Activated CD4-positive, alpha-beta T cell treated with anti-CD3 and anti-CD28 coated beads for 4 hours (primary cell): ENCODE measurements at regions not wholly inside any gene's neighbourhood (a gene's known extent, or its start where the extent isn't known, plus 50 kb on each side); places are given as distances from the start of the nearest gene placed in this dataset.

Experiments
- DNase-seq, 2 donors: peaks; one replicate each; pipeline ENCODE4 v3.0.0-alpha.2; 2020

GRCh38 chrX:97787311-97787710 lies 903.6 kb downstream of the RPA4 start:
- DNase-seq = no peak

GRCh38 chrX:97787849-97788248 lies 904.1 kb downstream of the RPA4 start:
- DNase-seq = no peak

GRCh38 chrX:97790850-97791249 lies 907.1 kb downstream of the RPA4 start:
- DNase-seq = no peak

GRCh38 chrX:97797076-97797475 lies 913.4 kb downstream of the RPA4 start:
- no peak for DNase-seq

DNA sequence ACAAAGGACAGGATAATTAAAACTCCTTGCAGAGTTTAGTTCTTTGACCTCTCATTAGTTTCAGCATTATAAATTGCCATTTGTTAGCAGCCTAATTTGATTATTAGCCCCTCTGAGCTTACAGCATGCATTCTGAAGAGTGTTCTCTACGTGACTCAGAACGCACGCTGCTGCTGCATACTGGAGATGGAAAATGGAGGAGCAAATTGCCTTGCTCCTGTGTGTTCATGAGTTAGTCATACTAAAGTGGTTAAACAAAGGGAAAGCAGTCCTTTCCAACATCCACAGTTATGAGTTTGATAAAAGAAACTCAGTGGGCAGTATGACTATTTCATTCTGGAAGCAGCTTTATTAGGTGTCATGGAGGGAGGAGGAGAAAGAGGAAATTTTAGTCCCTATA lies 922.5 kb downstream of the RPA4 start:
- no peak for DNase-seq

DNA sequence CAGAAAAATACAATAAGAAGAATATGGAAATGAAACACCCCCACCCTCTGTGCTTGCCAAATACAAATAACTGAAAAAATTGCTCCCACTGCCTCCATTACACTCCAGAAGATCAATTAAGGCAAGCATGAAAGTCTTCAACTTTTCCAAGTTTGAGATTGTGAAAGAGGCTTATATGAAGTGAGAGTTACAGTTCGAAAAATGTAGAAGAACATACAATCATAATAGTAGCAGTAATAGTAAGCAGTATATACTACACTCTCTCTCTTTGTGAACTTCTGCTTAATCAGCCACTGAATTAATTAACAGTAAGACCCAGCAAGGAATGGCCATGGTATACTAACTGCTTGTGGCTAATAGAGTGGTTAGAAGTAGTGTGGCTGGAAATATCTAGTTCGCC lies 923.2 kb downstream of the RPA4 start:
- no peak for DNase-seq

GRCh38 chrX:97820170-97820569 lies 936.5 kb downstream of the RPA4 start:
- DNase-seq = no peak

- no peak for DNase-seq
These were observed 944.8 kb downstream of the RPA4 start for GRCh38 chrX:97828471-97828870.

DNA sequence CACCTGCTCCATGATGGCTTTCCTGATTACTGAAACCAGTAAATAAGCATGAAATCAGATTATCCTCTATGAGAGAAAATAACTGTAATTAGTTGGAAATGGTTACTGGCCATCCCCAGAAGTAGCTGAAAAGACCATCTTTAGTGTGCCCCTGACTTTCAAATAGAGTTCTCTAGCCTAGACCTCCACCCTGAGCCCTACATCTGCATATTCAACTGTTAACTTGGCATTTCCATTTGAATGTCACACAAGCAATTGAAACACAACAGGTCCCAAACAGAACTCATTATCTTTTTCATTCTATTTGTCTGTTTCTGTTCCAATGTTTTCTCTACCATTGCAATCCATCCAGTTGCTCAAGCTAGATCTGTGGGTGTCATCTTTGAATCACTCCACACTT lies 952.3 kb downstream of the RPA4 start:
- DNase-seq = no peak

DNA sequence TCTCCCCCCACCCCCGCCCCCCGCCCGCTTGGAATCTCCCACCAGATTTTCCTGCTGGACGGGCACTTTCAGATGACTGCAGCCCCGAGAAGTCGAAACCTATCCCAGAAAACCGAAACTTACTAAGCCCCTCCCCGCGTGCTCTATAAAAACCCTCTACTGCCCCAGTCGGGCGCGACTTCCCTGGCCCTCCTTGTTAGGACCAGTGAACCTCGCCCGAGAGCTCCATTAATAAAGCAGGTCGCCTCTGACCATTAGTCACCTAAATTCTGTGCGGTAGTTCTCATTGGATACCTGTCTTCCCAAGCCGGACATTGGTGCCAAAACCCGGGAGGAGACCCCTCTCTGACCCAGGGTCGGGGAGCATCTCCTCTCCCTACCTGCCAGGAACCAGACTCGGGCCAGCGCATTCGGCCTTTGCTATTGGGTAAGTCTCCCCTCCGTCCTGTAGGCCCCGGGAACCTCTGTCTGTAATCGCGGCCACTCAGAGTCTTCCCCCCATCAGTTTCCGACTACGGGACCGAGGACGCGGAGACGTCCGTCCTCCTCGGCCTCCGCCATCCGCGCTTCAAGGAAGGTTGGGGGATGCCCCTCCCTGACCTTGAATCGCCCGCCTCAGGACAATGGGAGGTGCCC lies 958.0 kb downstream of the RPA4 start:
- no peak for DNase-seq

DNA sequence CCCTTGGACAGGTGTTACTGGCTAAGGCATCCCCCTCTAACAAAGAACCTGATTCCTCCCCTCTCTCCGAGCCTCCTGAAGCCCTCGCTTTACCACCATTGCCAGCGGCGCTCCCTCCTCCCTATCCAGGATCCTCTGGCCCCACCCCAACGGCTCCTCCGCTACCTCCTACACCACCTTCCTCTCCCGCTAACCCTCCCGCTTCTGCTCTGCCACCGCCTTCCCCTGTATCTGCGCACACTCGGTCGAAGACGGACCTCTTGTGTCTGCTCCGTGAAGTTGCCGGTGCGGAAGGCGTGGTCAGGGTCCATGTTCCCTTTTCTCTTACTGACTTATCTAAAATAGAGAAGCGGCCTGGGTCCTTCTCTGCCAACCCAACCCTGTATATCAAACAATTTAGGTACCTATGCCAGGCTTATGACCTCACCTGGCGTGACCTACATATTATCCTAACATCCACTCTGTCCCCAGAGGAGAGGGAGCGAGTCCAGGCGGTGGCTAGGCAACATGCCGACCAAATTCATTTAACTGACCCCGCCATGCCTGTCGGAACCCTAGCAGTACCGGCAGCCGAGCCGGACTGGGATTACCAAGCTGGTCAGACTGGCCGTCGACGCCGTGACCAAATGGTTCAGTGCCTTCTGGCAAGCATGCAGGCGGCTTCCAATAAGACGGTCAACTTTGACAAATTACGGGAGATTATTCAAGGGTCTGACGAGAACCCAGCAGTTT lies 958.9 kb downstream of the RPA4 start:
- no peak for DNase-seq

DNA sequence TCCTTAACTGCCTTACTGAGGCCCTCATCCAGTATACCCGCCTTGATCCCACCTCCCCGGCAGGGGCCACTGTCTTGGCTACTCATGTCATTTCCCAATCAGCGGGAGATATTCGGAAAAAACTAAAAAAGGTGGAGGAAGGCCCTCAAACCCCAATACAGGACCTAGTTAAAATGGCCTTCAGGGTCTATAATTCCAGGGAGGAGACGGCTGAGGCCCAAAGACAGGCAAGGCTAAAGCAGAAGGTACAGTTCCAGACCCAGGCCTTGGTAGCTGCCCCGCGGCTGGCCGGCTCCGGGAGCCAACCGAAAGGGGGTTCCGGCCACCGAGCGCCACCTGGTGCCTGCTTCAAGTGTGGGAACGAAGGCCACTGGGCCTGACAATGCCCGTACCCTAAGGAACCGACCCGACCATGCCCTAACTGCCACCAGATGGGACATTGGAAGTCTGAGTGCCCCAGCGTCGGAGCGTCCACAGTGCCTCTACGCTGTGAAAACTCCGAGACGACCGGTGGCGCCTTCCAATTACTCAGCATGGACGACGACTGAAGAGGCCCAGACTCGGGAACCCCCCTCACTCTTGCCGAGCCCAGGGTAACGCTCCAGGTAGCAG lies 959.6 kb downstream of the RPA4 start:
- no peak for DNase-seq

DNA sequence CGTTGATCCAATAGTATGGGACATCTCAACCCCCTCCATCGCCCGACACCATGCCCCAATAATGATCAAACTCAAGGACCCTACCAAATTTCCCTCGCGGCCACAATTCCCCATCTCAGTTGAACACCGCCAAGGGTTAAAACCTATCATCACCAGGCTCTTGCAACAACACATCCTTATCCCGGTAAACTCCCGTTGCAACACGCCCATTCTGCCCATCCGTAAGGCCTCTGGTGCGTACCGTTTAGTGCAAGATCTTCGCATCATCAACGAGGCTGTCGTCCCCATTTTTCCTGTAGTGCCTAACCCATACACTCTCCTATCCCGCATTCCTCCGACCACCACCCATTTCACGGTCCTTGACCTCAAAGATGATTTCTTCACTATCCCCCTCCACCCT lies 960.5 kb downstream of the RPA4 start:
- DNase-seq = no peak

- DNase-seq = no peak
These were observed 961.2 kb downstream of the RPA4 start for GRCh38 chrX:97844943-97845342.

GRCh38 chrX:97845451-97845850 lies 961.7 kb downstream of the RPA4 start:
- DNase-seq = no peak

DNA sequence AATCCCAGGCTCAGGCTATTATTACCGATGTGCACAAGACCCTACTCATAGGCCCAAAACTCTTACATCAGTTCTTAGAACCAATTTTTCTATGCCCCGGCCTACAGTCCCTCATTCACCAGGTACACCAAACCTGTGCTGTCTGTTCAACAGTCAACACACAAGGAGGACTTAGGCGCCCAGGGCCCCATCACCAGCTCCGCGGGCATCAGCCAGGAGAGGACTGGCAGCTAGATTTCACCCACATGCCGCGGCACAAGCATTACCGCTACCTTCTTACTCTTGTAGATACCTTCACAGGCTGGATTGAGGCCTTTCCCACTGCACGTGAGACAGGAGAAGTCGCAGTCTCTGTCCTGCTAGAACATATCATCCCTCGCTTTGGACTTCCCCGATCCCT lies 962.5 kb downstream of the RPA4 start:
- no peak for DNase-seq

- no peak for DNase-seq
These were observed 963.1 kb downstream of the RPA4 start for GRCh38 chrX:97846718-97847237.

DNA sequence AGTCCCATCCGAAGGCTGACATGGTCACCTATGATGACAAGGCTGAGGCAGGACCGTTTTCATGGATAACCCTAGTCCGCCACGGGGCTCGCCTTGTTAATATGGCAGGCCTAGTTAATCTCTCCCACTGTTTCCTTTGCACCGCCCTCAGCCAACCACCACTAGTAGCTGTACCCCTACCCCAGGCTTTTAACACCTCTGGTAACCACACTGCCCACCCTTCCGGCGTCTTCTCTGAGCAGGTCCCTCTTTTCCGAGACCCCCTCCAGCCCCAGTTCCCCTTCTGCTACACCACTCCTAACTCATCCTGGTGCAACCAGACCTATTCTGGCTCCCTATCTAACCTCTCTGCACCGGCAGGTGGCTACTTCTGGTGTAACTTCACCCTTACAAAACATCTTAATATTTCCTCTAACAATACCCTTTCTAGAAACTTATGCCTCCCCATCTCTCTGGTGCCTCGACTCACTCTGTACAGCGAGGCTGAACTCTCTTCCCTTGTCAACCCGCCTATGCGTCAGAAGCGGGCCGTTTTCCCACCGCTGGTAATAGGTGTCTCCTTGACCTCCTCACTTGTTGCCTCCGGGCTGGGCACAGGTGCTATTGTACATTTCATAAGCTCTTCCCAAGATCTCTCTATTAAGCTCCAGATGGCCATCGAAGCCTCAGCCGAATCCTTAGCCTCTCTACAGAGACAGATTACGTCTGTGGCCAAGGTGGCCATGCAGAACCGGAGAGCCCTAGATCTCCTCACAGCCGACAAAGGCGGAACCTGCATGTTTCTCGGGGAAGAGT lies 964.4 kb downstream of the RPA4 start:
- no peak for DNase-seq

DNA sequence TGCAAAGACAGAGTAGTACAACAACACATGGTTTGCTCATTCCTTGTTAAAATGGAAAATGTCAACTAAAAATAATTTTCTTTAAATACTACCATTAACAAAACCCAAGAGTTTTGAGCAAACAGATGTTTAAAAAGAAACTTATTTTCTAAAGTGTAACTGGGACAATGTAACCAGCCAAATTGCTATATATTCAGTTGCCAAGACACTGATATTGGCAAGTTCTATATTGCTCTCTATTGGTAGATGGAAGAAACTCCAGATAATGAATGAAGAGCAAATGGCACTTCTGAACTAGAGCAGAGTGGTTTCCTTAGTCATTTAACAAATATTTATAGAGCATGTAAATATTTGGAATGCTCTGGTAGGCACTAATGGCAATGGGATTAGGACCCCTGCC lies 966.2 kb downstream of the RPA4 start:
- DNase-seq = no peak

DNA sequence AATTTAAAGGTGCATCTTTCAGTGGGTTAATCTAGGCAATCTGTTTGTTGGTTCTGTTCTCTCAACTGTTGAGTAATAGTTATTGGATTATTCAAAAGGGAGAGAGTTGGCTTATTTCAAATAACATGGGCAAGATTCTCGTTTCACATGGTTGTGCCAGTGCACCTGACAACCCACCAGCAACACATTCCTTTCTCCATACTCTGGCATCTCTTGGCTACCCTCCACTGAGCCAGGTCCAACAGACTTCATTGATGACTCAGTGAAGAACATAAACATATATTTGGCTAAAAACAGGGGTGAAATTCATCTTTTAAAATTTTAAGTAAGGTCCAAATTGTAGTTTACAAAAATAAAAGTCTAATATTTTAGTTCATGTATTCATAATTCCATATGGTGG lies 967.2 kb downstream of the RPA4 start:
- no peak for DNase-seq

GRCh38 chrX:97854086-97854485 lies 970.4 kb downstream of the RPA4 start:
- no peak for DNase-seq

- no peak for DNase-seq
These were observed 974.9 kb downstream of the RPA4 start for GRCh38 chrX:97858592-97858991.

DNA sequence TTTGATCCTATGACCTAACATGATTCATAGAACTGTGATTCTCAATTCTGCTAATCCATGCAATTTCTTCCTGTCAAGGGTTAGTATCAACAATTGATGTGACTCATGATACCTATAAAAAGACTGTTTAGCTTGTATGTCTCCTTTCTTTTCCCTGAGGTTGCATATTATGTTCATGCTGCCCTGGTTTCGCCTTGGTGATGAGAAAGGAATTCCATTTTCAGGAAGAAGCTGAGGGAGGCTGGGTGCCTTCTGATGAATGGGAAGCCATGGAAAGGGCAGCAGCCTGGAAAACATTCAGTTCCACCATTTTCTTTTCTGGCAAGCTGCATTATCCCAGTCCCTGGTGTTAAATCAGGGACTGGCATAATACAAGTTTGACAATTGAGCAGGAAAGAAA lies 976.5 kb downstream of the RPA4 start:
- no peak for DNase-seq
